HUES64 (cell line): ENCODE measurements at regions not wholly inside any gene's neighbourhood (a gene's known extent, or its start where the extent isn't known, plus 50 kb on each side); places are given as distances from the start of the nearest gene placed in this dataset.

ENCODE experiments used
- H3K27ac ChIP-seq: 2 replicates; pipeline ENCODE4 v1.7.0; 2013; ENCODE audit warnings: low read depth, low read length, inconsistent platforms
- H3K27me3 ChIP-seq: 2 replicates; pipeline ENCODE4 v1.6.1; 2013; ENCODE audit warnings: mild to moderate bottlenecking, low read length; ENCODE audit not compliant: insufficient read depth
- H3K36me3 ChIP-seq: 2 replicates; pipeline ENCODE4 v1.6.1; 2013; ENCODE audit warnings: mild to moderate bottlenecking, low read length; ENCODE audit not compliant: insufficient read depth
- H3K4me1 ChIP-seq: 2 replicates; pipeline ENCODE4 v1.6.1; 2013; ENCODE audit warnings: mild to moderate bottlenecking, low read length, moderate library complexity; ENCODE audit not compliant: insufficient read depth
- H3K4me3 ChIP-seq: 2 replicates; pipeline ENCODE4 v1.5.1; 2013; ENCODE audit warnings: mild to moderate bottlenecking, low read length, moderate library complexity
- H3K9ac ChIP-seq: 2 replicates; pipeline ENCODE4 v1.6.1; 2013; ENCODE audit warnings: mild to moderate bottlenecking, low read depth, low read length
- H3K9me3 ChIP-seq: 2 replicates; pipeline ENCODE4 v1.6.1; 2013; ENCODE audit warnings: low read depth, low read length; ENCODE audit not compliant: insufficient read depth
- WGBS: fragments of 150-250, 120-280 bp; methylation state at CpG from one replicate; pipeline ENCODE4 v1.1.7; 2013; ENCODE audit warnings: missing lambda C conversion rate; 5-methylcytosine and 5-hydroxymethylcytosine counted together

DNA sequence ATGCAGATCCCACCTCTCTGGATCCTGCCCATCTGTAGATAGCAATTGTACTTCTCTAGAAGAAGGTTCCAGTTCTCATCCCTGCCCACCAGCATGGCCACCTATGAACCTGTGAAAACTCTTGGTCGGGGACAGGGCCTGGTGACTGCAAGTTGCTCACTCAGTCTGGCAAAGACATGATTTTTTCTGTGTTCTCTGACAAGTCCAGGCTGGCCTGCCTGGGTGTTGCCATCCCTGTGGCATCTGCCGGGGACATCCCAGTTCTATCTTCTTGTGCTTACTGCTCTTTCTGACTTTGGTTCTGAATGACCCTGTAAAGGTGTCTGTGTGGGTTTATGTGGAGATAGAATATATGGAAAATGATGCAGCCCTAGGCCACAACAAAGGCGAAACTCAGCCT, 545.8 kb downstream of the INSC start:
- Histone ChIP-seq H3K4me3 (no peak overlapping the region), H3K27ac (no peak overlapping the region), H3K9me3 (no peaks in the 10 kb centered on the region), H3K4me1 (peaks cover 13% of the 10 kb centered on the region), H3K36me3 (no peaks in the 10 kb centered on the region), H3K9ac (no peak overlapping the region), H3K27me3 (no peaks in the 10 kb centered on the region)
- 93% methylated on average over 3 of the region's 3 CpGs for WGBS

GRCh38 chr11:15662285-15662684, 547.6 kb downstream of the INSC start:
- H3K4me3 ChIP-seq, result no peak overlapping the region
- no peaks in the 10 kb centered on the region for H3K36me3 ChIP-seq
- 88% methylated on average over 1 of the region's 1 CpG for WGBS
- H3K27me3 ChIP-seq, result no peaks in the 10 kb centered on the region
- H3K9ac ChIP-seq, result no peak overlapping the region
- H3K4me1 ChIP-seq, result peaks cover 13% of the 10 kb centered on the region
- H3K27ac ChIP-seq, result no peak overlapping the region
- H3K9me3 ChIP-seq, result 0 out of 2 replicates have a peak, but pooled peaks cover 5% of the 10 kb centered on the region

- Histone ChIP-seq H3K36me3 (no peaks in the 10 kb centered on the region), H3K27ac (no peak overlapping the region), H3K27me3 (no peaks in the 10 kb centered on the region), H3K9ac (no peak overlapping the region), H3K4me1 (peaks cover 13% of the 10 kb centered on the region), H3K4me3 (no peak overlapping the region), H3K9me3 (0 out of 2 replicates have a peak, but pooled peaks cover 5% of the 10 kb centered on the region)
- WGBS, result 43% methylated on average over 7 of the region's 7 CpGs
Observed at GRCh38 chr11:15663777-15664218, 549.1 kb downstream of the INSC start.

DNA sequence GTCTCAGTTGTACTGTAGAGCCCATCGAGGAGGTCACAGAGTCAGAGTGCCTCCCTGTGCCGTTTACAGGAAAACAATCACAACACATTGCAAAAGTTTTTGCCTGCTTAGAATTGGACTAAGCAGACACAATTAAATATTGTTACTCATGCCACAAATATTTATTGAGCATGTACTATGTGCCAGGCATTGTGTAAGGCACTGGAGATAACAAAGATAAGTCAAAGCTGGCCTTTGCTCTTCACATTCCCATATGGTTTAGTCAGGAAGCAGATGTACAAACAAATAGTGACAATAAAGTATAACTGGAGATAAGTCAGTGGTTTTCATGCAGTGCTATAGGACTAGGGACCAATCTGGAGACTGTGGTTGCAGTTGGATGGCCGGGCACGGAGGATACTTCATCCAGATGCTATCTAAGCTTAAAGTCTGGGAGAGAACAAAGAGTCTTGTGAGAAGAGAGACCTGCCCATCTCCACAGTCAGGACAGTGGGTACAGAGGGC, 550.7 kb downstream of the INSC start:
- Histone ChIP-seq H3K36me3 (no peaks in the 10 kb centered on the region), H3K27ac (no peak overlapping the region), H3K9me3 (0 out of 2 replicates have a peak, but pooled peaks cover 5% of the 10 kb centered on the region), H3K4me1 (peaks cover 13% of the 10 kb centered on the region), H3K27me3 (no peaks in the 10 kb centered on the region), H3K4me3 (no peak overlapping the region), H3K9ac (no peak overlapping the region)
- 91% methylated on average over 4 of the region's 4 CpGs for WGBS

- no peak overlapping the region for H3K9ac ChIP-seq
- no peak overlapping the region for H3K4me3 ChIP-seq
- no peak overlapping the region for H3K27ac ChIP-seq
- WGBS, result 91% methylated on average over 3 of the region's 3 CpGs
- peaks cover 13% of the 10 kb centered on the region for H3K4me1 ChIP-seq
- no peaks in the 10 kb centered on the region for H3K36me3 ChIP-seq
- H3K27me3 ChIP-seq, result no peaks in the 10 kb centered on the region
- 0 out of 2 replicates have a peak, but pooled peaks cover 5% of the 10 kb centered on the region for H3K9me3 ChIP-seq
Observed at GRCh38 chr11:15667127-15667725, 552.5 kb downstream of the INSC start.

GRCh38 chr11:15668718-15669117, 554.0 kb downstream of the INSC start:
- WGBS, result 96% methylated on average over 3 of the region's 3 CpGs
- no peak overlapping the region for H3K27ac ChIP-seq
- peaks cover 6% of the 10 kb centered on the region for H3K4me1 ChIP-seq
- no peak overlapping the region for H3K9ac ChIP-seq
- H3K9me3 ChIP-seq, result 0 out of 2 replicates have a peak, but pooled peaks cover 5% of the 10 kb centered on the region
- no peaks in the 10 kb centered on the region for H3K27me3 ChIP-seq
- H3K36me3 ChIP-seq, result no peaks in the 10 kb centered on the region
- H3K4me3 ChIP-seq, result no peak overlapping the region

DNA sequence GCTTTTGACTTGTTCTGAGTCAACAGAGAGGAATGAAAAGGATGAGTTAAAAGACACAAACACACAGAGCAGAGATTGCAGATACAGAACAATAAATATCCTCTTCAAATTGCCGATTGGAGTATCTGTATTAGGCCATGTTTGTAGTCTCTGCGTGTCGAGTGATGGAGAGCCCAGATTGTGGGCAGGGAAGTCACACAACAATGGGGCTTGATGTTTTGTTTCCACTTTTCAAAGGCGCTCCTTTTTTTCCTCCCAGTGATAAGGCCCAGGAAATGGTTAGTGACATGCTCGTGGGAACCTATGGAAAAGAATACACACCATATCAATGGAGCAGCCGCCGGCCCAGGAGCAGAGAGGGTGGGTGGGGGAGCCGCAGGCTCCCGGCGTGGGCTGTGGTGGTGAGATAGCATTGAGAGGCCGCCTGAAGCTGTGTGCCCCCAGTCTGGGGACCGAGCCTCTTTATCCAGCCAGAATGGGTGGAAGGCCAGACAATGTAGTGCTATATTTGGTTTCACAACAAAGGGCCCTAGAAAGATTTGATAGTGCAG, 555.9 kb downstream of the INSC start:
- H3K4me1 ChIP-seq, result no peaks in the 10 kb centered on the region; the same call in 1 of the 2 replicates
- no peak overlapping the region for H3K27ac ChIP-seq
- H3K9me3 ChIP-seq, result 0 out of 2 replicates have a peak, but pooled peaks cover 5% of the 10 kb centered on the region
- H3K36me3 ChIP-seq, result no peaks in the 10 kb centered on the region
- no peak overlapping the region for H3K9ac ChIP-seq
- H3K27me3 ChIP-seq, result no peaks in the 10 kb centered on the region
- no peak overlapping the region for H3K4me3 ChIP-seq
- 87% methylated on average over 12 of the region's 12 CpGs for WGBS

DNA sequence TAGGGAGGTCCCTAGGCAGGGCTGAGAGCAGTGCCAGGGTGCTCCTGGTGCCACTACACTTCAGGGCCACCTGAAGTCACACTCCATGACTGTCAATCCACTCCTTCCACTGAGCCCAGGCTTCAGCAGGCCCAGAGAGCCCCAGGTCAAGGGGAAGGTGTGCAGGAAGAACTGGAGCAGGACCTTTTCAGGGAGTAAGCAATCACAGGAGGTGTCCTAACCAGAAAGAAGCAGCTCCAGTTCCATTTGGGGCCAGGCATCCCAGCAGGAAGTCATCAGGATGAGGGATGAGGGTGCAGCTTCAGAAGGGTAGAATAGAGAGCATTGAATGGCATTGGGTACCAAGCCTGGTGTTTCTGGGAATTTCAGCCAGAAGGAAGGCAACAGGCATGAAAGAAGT, 556.5 kb downstream of the INSC start:
- Histone ChIP-seq H3K9me3 (peaks cover 7% of the 10 kb centered on the region; the same call in 1 of the 2 replicates), H3K27ac (no peak overlapping the region), H3K4me3 (no peak overlapping the region), H3K27me3 (no peaks in the 10 kb centered on the region), H3K9ac (no peak overlapping the region), H3K4me1 (no peaks in the 10 kb centered on the region; the same call in 1 of the 2 replicates), H3K36me3 (no peaks in the 10 kb centered on the region)

DNA sequence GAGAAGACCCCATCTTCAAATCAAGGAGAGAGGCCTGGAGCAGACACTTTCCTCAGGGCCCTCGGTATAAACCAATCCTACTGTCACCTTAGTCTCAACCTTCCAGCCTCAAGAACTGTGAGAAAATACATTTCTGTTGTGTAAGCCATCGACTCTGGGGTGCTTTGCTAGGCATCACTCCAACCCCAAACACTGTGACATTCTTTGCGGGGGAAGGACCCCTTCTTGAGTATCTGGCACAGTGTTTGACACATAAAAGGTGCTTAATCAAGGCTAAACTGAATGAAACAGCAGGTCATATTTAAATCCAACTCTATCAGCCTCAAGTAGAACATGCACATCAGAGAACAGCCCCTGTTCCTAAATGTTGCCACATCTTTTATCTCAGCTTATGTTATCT, 558.1 kb downstream of the INSC start:
- Histone ChIP-seq H3K27me3 (no peaks in the 10 kb centered on the region), H3K4me1 (no peaks in the 10 kb centered on the region; the same call in 1 of the 2 replicates), H3K36me3 (no peaks in the 10 kb centered on the region), H3K4me3 (no peak overlapping the region), H3K27ac (no peak overlapping the region), H3K9ac (no peak overlapping the region), H3K9me3 (peaks cover 18% of the 10 kb centered on the region)
- 93% methylated on average over 3 of the region's 3 CpGs for WGBS

DNA sequence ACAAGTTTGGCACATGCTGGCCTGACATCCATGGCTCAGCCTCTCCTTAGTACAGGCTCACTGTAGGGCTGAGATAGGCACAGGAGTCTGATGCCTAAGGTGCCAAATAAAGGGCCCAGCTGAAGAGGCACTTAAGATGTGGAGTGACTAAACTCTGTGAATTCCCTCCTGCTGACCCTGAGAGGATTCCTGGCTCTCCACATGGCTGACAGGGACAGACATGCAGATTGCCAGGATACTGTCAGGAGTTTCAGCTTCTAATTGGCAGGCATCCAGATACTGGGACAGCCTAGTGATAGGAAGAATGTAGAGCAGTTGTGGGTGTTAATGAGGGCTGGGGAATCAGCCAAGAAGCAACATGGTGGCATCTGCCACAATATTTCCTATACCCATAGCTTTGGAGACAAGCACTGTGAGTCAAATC, 558.7 kb downstream of the INSC start:
- no peak overlapping the region for H3K4me3 ChIP-seq
- peaks cover 24% of the 10 kb centered on the region for H3K9me3 ChIP-seq
- no peak overlapping the region for H3K27ac ChIP-seq
- H3K4me1 ChIP-seq, result no peaks in the 10 kb centered on the region; the same call in 1 of the 2 replicates
- H3K27me3 ChIP-seq, result no peaks in the 10 kb centered on the region
- no peak overlapping the region for H3K9ac ChIP-seq
- H3K36me3 ChIP-seq, result no peaks in the 10 kb centered on the region

DNA sequence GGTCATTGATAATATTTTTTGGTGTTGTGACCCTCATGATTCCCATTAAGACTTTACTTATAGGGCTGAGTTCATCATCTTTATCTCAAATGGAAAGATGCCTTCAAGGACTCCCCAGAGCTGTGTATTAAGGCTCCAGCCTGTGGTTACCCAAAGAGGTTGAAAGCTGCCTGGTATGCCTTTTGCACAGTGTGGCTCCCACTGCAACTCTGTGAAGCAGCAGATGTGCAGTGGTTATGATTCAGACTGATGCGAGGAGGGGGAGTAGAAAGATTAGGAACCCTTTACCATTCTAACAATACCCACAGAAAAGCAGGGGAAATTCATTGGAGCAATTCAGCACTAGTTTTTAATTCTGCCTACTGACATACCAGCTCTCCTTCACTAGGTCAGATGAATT, 560.0 kb downstream of the INSC start:
- Histone ChIP-seq H3K4me3 (no peak overlapping the region), H3K9me3 (peaks cover 31% of the 10 kb centered on the region), H3K27me3 (no peaks in the 10 kb centered on the region), H3K27ac (no peak overlapping the region), H3K36me3 (no peaks in the 10 kb centered on the region), H3K4me1 (no peaks in the 10 kb centered on the region; the same call in 1 of the 2 replicates), H3K9ac (no peak overlapping the region)
- WGBS, result no CpG with 5 or more reads among the region's 1 CpG
